ENCODE measurements at regions not wholly inside any gene's neighbourhood (a gene's known extent, or its start where the extent isn't known, plus 50 kb on each side); places are given as distances from the start of the nearest gene placed in this dataset.

GRCh38 chr13:79805317-79805716 is 324.4 kb downstream of the NDFIP2 start:
- no peak for TF ChIP-seq CTCF (IDR thresholded peaks at IDR 0.05)
- no peak for TF ChIP-seq POLR2A (IDR thresholded peaks at IDR 0.05)
- TF ChIP-seq POLR2AphosphoS5 (IDR thresholded peaks at IDR 0.05): no peak

Measured in prostate gland (tissue), 2 donors.